ENCODE measurements at regions not wholly inside any gene's neighbourhood (a gene's known extent, or its start where the extent isn't known, plus 50 kb on each side); places are given as distances from the start of the nearest gene placed in this dataset.

GRCh38 chr12:89999699-90000505 lies 291.3 kb upstream of the ATP2B1 start:
- TF ChIP-seq, protein P1, sequence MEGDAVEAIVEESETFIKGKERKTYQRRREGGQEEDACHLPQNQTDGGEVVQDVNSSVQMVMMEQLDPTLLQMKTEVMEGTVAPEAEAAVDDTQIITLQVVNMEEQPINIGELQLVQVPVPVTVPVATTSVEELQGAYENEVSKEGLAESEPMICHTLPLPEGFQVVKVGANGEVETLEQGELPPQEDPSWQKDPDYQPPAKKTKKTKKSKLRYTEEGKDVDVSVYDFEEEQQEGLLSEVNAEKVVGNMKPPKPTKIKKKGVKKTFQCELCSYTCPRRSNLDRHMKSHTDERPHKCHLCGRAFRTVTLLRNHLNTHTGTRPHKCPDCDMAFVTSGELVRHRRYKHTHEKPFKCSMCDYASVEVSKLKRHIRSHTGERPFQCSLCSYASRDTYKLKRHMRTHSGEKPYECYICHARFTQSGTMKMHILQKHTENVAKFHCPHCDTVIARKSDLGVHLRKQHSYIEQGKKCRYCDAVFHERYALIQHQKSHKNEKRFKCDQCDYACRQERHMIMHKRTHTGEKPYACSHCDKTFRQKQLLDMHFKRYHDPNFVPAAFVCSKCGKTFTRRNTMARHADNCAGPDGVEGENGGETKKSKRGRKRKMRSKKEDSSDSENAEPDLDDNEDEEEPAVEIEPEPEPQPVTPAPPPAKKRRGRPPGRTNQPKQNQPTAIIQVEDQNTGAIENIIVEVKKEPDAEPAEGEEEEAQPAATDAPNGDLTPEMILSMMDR (conservative IDR thresholded peaks at IDR 0.05): no peak
- no peak overlapping the region for H3K27ac ChIP-seq

DNA sequence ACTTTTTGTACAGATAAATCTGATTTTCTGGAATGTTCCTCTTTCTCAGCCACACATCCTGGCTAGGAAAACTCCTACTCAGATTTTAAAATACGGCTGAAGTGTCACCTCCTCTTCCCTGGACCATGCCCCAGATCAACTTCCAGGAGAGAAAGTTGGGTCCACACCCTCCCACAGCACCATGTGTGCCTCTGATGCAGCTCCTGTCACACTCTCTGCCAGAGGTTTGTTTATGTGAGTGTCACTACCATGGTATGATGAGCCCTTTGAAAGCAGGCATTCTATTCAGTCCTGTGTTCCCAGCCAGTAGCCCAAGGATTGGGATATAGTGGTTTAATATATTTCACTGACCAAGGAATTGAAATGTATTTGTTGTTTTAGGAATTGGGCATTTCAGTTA lies 287.2 kb upstream of the ATP2B1 start:
- H3K27ac ChIP-seq: no peak overlapping the region
- TF ChIP-seq, protein P1 (conservative IDR thresholded peaks at IDR 0.05): no peak

DNA sequence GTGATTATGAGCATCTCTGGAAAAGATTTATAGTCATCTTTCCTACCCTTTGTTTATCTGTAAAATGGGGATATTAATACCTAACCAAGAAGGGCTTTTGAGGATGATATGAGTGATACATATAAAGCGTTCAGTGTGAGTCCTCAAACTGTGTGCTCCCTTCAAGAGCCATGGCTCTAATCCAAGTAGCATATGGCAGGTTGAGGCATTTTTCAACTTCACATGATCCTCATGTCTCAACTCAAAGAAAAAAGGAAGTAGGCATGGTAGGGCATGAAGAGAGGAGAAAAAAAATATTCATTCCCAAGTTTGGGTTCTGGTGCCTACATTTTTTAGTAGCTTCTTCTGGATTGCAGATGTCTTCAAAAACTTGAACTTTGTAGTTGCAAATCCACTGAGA lies 286.3 kb upstream of the ATP2B1 start:
- no peak overlapping the region for H3K27ac ChIP-seq
- TF ChIP-seq, protein P1 (conservative IDR thresholded peaks at IDR 0.05): no peak

DNA sequence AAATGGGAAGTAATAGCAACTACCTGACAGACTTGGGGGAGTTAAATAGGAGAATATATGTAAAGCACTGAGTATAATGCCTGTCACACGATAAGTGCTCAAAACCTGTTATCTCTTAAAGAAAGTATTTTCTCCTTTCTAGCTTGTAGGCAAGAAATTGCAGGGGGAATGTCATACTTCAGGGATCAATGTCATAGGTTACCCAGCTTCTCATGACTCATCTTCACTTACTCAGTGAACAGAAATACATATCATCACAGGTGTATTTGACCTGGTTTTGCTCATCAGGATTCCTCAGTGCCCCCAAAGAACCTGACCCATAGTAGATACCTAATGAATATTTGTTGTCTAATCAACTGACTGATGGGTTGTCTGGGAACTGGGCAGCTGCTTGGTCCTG lies 285.0 kb upstream of the ATP2B1 start:
- TF ChIP-seq, protein P1 (conservative IDR thresholded peaks at IDR 0.05): no peak
- no peak overlapping the region for H3K27ac ChIP-seq

DNA sequence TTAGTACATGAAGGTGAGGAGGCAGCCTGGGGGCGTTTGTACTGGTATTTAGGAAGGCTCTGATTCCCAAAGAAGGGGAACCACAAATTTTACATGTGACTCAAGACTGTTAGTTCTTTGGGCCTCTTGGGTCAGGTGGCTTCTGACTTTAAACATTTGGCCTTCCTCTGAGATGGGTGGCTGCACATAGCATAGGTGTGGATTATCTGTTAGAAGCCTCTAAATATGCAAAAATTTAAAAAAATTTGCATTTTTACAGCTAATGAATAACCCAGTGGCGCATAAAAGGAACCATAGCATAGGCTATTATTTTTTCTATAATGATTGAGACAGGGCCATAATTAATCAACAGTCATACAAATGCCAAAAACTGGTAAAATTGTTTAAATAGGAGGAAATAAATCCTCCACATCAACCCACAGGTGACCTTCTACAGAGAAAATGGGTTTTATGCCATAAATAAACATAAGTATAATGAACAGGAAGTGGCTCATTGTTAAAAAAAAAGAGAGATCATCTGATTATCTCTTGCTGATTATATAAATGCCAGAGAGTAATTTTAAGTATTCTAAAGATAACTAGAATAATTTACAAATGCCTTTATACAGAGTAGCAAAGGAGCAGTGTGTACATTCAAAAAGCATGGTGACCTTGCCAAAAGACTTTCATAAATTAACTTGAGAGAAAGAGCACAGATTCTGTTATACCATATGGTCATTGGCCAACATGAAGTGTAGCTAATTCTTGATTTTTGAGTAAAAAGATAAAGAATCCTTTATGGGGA lies 284.2 kb upstream of the ATP2B1 start:
- TF ChIP-seq, protein P1 (conservative IDR thresholded peaks at IDR 0.05): no peak
- no peak overlapping the region for H3K27ac ChIP-seq

- H3K27ac ChIP-seq: no peak overlapping the region
- TF ChIP-seq, protein P1 (conservative IDR thresholded peaks at IDR 0.05): no peak
Observed at GRCh38 chr12:89991807-89992590, 283.4 kb upstream of the ATP2B1 start.

Measured in VCaP (cell line).